Hematopoietic multipotent progenitor cell treated with erythropoietin and hydrocortisone succinate and interleukin-3 and kit ligand, for 4 days (in vitro differentiated cells): ENCODE measurements at regions not wholly inside any gene's neighbourhood (a gene's known extent, or its start where the extent isn't known, plus 50 kb on each side); places are given as distances from the start of the nearest gene placed in this dataset.
"Not testable (repeated sequence)": the region's sequence is repeated elsewhere in the genome, so short reads cannot be mapped to it uniquely, and the experiment has no call there.

Experiments
- DNase-seq: peaks from one replicate; pipeline ENCODE4 v3.0.0-alpha.2; 2015

DNA sequence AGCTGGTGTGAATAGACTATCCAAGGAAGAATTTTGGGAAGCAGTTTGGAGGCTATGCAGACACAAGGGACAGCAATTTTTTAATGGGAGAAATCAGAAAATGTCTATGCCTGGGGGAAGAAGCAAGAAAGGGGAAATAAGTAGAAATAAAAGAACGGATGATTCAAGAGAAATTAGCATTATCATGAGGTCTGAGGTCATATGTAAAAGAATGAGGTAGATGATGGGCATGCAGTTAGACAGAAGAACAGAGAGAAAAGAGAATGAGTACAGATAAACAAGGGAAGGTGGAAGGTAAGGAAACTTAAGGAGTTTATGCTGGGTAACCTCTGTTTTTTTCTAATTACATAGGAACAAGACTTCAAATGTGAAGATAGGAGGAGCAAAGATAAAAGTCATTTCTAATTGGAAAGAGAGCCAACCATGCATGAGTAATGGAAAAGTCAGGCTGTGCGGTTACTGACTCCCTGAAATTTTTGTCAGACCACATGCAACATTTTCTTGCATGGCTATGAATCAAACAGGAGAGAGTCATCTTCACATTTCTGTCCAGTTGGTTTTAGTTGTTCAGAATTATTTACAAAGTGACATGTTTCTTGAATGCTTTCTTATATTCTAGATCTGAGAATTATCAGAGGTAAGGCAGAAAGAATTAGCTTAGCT, 101.0 kb upstream of the PIK3R1 start:
- no peak for DNase-seq

DNA sequence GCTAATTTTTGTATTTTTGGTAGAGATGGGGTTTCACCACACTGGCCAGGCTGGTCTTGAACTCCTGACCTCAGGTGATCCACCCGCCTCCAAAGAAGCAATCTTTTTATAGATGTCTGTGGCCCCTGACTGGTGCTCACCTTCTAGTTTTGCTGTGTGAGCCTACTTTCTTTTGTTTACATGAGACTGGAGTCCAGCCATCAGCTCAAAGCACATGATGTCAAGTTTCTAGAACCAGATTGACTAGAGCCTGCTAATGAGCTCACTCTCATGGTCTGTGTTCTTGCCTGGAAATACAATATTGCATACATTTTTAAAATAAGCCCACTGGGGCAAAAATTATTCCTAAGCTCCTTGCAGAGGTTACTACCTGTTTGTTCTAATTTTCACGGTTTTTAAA, 102.9 kb upstream of the PIK3R1 start:
- DNase-seq: no peak

DNA sequence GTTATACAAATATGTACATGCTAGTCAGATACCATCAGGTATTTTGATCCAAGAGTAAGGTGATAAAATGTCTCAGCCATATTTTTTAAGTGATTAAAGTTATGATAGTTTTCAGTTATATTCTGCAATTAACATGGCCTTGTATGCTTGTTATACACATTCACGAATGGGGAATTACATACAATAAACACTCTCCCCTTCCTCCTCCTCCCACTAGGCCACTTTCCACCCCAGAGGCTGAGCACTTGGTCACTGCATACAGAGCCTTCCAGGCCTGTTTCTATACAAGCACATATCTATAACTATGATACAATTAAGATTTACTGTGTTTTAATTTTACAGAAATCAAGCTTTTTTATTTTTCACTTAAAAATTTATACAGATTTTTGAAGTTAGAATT, 104.7 kb upstream of the PIK3R1 start:
- no peak for DNase-seq

DNA sequence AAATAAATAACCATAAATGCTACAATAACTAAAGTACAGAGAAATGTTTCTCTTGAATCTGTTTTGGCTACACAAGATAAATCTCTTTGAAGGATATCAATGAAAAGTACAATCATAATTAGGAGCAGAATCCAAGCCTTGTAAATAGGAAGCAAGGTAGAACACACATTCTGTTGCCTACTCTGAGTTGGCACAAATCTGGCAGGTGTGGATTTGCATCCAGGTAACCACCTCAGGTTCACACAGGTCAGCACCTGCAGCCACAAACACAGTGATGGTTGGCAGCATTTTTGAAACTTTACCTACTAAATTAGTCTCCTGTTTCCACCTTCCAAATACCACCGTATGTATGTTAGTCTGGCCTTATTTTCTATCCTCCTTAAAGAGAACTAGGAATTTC, 105.3 kb upstream of the PIK3R1 start:
- no peak for DNase-seq

DNA sequence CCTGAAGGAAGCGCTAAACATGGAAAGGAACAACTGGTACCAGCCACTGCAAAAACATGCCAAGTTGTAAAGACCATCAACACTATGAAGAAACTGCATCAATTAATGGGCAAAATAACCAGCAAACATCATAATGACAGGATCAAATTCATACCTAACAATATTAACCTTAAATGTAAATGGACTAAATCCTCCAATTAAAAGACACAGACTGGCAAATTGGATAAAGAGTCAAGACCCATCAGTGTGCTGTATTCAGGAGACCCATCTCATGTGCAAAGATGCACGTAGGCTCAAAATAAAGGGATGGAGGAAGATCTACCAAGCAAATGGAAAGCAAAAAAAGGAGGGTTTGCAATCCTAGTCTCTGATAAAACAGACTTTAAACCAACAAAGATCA, 111.3 kb upstream of the PIK3R1 start:
- DNase-seq: not testable (repeated sequence)

DNA sequence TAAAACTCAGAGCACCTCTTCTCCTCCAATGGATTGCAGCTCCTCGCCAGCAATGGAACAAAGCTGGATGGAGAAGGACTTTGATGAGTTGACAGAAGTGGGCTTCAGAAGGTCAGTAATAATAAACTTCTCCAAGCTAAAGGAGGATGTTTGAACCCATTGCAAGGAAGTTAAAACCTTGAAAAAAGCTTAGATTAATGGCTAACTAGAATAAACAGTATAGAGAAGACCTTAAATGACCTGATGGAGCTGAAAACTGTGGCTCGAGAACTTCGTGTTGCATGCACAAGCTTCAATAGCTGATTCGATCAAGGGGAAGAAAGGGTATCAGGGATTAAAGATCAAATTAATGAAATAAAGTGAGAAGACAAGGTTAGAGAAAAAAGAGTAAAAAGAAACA, 112.3 kb upstream of the PIK3R1 start:
- DNase-seq: not testable (repeated sequence)

DNA sequence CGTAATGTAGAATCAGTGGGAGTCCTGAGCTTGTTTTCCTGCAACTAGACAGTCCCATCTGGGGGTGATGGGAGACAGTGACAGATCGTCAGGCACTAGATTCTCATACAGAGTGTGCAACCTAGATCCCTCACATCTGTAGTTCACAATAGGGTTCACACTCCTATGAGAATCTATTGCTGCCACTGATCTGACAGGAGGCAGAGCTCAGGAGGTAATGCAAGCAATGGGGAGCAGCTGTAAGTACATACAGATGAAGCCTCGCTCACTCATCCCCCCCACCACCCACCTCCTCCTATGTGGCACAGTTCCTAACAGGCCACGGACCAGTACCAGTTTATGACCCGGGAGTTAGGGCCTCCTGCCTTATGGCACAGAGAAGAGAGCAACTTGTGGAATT, 116.2 kb upstream of the PIK3R1 start:
- DNase-seq: no peak

DNA sequence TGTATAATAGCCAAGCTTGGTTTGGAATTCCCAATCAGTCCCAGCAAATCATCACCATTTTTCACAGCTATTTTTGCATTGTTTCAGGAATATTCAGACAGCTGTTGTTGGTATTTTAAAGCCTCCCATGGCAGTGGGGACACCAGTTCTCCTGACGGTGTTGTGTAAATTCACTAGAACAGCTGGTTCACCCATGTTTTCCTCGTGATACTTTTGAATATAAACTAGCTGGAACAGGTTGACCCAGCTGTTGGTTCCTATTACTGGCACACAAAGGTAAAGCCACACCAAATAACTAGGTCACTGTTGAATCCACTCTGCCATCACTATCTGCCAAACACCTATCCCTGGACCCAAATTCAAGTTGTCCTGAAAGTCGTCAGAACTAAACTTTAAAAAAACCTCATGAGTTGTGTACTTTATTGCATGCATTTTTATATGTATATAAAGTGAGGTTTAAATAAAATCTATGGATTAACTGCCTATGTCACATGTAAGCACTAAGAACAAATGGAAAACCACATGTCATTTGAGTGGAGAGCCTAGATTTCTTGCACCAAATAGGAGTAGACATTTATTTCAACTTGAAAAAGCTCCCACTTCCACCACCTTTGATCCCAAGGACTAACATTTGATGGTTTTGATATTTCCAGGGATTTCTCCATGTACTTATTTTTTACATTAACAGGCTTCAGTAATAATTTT, 121.9 kb upstream of the PIK3R1 start:
- no peak for DNase-seq

DNA sequence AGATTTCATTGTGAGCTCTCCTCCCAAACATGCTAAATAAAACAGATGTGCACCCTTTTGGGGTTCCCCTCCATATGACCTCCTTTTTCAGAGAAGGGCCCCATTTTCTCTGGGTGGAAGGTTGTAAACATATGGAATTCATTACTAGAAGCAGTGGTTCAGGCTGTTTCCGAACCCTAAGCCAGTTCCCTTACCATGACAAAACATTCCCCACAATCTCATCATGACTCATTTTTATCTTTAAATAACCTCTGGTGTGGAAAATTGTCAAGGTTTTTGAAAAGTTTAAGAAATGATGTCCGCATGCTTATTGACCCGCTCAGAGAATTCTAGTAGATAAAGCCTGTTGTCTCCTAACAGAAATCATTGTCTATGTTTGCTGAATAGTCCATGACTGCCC, 127.3 kb upstream of the PIK3R1 start:
- no peak for DNase-seq

DNA sequence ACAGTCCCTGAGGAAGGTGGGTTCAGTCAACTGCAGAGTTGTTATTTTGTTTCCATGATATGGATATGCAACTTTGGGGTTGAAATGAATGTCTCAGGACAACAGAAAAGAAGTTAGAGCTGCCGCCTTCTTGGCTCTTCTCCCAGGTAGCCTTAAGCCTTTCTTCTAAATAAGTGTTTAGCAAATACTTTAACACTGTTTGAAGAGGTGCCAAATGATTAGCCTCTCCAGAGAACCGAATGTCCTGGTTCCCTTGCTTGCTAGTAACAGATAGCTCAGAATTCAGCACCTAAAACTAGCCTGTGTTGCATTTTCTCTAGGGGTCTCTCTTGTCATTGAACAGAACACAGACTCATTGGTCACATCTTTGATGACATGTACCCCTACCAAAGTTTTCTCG, 127.7 kb upstream of the PIK3R1 start:
- no peak for DNase-seq

DNA sequence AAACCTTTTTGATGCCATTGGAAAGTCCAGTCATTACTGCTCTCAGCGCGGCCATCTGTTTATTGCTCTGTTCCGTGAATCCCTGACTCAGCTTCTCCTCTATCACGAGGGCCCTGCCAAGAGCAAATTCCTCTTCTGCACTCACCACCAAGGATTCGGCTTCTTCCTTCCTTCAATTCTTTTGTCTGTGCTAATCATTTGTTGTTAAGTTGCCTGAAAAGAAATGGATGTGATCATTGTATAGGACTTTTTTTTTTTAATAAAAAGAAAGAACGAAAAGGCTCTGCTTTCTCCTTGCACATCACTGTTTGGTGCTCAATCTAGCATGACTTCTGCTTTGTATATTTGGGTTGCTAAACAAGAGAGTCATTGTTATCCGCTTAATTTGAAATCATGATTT, 128.7 kb upstream of the PIK3R1 start:
- no peak for DNase-seq

DNA sequence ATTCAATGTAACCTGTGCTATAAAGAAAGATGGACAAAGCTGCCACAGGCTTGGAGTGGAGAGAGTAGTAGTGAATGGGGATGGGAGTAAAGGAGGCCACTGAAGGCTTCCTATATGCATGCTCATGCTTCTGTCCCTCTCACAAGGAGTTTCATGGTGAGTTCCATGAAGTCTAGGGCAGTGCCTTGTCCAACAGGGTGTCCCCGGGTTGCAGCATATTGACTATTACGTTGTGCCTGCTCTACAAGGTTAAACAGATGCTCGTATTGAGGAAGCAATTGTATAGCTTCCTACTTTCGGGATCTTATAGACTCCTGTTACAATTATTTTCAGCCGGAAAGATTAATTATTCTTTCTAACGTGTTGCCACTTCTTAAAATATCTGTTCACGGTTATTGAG, 129.1 kb upstream of the PIK3R1 start:
- no peak for DNase-seq

DNA sequence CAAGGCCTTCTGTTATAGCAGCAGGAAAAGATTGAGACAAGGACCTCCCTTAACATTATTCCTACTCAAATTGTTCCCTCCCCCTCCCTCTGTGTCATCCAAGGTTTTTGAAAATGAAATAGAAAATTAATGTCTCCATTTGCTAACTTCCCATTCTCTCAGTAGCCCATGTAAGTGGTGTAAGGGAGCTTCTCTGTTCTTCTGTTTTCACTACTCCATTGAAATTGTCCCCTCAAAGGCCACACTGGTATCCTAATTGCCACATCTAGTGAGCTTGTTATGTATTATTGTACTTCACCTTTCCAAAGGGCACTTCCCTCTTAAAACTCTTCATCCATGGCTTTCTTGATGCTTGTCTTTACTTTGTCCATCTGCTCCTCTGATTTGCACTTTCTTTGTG, 131.2 kb upstream of the PIK3R1 start:
- DNase-seq: no peak

DNA sequence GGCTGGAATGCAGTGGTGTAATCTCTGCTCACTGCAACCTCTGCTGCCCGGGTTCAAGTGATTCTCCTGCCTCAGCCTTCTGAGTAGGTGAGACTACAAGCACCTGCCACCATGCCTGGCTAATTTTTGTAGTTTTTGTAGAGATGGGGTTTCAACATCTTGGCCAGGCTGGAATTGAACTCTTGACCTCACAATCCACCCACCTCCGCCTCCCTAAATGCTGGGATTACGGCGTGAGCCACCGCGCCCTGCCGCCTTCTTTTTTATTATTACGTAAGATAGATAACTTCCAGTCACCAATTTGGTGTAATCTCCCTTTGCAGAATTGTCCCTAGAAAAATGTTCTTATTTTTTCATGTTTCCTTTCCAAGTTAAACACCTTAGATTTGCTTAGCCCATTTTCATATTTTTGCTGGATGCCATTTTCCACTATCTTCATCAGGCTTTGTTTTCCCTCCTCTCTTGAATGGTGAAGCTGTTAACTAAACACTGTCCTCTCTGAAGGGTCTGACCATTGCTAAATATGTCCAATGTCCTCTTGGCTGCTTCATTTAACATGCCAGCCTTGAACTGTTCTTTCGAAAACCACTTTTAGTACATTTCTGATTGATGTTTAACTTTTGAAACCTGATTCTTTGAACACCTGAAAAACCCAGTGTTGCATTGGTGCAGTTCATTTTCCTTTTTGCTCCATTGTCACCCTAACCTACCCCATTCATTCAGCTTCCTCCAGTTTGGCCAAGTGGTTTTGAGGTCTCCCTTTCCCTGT, 135.1 kb upstream of the PIK3R1 start:
- DNase-seq: no peak

DNA sequence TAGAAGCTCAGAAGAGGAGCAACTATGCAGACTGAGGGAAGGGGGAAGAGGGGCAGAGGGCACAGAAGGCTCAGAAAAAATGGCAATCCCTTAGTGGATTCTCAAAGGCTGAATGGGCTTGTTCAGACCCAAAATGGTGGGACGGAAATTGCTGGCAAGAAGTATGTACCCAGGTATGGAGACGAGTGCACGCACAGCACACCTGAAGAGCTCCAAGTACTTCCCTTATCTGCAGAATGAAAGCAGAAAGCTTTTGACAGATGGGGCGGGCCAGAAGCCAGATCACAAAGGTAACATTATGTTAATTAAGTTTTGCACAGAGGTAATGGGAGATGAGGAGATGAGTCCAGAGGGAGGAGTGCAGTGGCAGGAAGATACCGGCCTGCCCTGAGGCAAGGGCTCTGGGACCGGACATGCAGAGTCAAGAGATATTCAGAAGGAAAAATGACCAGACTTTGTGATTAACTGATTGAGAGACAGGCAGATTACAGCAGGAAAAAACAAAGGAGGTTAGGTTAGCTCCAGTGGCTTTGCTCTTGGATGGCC, 138.1 kb upstream of the PIK3R1 start:
- no peak for DNase-seq

DNA sequence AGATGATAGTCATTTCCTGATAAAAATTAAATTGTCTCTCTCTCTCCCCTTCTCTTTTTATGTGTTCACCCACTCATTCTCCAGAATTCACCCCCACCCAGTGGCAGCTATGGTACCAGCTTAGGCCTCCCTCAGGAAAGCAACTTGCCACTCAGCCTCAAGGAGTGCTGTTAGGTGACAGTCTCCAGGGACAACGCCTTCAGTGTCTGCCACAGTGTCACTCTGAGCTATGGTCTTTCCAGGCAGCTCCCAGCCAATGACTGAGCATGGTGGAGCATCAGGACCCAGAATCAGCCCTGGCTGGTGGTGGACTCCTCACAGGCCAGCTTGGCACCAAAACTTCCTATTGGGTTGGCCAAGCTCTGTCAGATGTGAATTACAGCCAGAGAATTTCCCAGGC, 140.9 kb upstream of the PIK3R1 start:
- no peak for DNase-seq

DNA sequence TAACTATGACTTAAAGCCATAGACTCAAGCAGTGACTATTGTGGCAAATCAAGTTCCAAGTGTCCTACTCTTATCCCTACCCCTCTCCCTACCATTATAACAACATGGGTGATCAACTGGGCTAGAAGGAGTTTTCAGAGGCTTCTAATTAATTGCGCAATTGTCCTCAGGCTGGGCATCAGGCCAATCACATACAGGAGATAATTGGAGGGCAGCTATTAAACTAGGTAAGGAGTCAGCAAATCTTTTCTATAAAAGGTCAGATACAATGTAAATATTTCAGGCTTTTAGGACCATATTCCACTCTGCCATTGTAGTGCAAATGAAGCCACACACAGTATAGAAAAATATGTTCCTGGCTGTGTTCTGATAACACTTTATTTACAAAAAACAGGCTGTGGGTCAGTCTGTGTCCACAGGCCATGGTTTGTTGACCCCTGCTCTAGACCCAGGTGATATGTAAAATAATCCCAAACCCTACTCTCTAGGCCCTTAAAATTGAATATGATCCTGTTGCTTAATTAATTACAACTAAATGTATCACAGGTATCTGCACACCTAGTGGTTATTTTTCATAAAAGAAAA, 141.4 kb upstream of the PIK3R1 start:
- peak; percentile 16 for DNase-seq

DNA sequence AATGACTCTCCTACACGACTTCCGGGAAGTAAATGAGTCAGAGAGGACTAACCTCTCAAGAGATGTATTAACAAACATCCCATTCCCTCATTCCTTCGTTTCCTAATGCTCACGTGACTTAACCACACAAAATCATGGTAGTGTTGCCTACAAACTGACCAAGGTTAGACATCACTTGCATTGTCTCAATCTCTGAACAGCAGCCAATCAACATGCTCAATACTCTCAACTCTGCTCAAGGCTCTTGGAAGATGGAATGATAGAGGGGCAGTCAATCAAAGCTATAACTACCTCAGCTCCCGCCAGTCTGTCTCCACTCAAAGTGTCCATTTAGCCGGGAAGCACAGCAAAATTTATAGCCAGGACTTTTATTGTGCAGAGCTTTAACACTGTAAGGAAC, 143.8 kb upstream of the PIK3R1 start:
- DNase-seq: no peak

DNA sequence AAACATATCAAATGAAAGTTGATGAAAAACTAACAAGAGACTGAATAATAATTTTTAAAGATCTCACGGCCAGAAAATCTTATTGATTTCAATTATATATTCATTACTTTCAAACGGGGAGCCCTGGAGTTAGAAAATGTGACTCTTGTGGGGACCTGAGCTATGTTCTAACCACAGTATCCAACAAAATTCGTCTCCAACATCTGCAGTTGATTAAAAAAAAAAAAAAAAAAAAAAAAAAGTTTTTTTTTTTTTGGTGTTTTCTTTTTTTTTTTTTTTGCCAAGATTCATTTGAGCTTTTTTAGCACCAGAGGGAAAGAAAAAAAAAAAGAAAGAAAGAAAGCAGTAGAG, 144.3 kb upstream of the PIK3R1 start:
- DNase-seq: no peak

DNA sequence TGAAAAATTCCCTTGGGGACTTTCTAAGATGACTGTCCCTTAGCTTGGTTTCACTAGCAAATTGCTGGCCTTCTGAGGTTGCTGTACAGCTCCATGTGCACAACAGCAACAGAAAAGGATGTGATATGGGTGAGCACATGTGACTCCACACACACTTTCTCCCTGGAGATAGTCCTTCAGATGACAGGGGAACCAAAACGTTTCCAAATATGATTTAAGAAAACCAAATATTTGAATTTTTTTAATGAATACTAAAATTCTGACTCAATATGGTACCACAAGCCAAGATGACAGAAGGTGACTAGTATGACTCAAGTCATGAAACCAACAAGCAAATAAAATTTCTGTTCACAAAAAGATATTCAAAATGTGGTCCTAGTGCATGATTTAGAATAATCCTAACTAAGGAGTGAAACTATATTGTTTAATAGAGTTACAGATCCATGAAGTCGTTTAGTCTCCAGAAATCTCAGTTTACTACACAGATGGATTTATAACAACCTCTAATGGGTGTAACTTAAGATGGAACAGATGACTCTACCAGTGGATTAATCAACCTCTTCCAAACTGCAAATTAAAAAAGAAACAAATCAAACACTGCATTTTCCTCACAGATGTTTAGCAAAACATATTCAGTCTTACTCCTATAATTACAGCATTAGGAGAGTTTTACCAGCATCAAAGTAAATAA, 144.8 kb upstream of the PIK3R1 start:
- no peak for DNase-seq

DNA sequence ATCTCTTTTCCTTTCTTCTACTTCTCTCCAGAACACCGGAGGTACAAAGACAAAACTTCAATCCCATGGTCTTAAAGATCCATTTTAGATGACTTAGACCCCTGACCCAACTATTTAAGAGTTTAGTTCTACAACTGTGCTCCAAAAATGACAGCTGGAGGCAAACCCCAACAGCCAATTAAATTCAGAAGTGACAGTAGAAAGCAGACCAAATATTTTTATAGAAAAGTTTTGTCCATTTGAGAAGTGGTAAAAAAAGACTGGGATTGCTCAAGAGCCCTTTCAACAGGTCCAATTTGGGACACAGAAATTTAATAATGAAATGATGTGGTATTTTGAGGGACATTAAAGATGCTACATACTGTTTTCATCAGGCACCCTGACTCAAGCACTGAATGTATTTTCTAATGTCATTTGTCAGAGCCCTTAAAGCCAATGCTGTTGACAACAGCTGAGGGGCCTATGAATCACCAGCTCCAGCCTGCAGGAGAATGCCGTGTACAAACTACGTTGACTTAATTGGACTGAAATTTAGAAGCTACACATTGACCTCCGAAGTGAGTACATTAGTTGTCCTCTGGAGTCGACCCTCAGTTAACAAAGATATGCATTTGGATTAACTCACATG, 147.5 kb upstream of the PIK3R1 start:
- DNase-seq: no peak

DNA sequence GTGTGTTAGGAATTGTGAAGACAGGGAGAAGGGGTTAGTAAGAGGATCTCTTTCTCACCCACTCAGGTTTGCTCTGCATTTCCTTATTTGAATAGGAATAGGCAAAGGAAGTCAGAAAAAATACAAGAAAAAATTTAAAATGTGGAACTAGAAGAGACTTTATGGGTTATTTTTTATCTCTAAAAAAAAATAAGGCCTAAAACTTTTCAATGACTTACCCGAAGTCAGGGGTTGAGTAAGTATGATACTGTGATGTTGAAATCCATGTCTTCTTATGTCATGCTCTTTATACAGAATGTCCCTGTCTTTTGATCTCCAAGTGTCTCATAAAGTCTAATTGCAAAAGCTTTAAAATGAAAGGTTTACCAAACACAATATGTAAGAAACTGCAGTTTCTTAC, 148.3 kb upstream of the PIK3R1 start:
- DNase-seq: peak; percentile 30
